HG03196 (cell line): ENCODE measurements at regions not wholly inside any gene's neighbourhood (a gene's known extent, or its start where the extent isn't known, plus 50 kb on each side); places are given as distances from the start of the nearest gene placed in this dataset.

Experiments
- ATAC-seq: cut with Tn5 transposase; IDR thresholded peaks from one replicate; pipeline ENCODE4 v1.9.1; 2021; ENCODE audit not compliant: unreplicated experiment

- no peak for ATAC-seq
These were observed 926.3 kb downstream of the FSTL5 start for GRCh38 chr4:161237495-161237894.

- ATAC-seq = no peak
These were observed 938.5 kb downstream of the FSTL5 start for GRCh38 chr4:161225327-161225726.

- no peak for ATAC-seq
These were observed 940.9 kb downstream of the FSTL5 start for GRCh38 chr4:161222889-161223288.

- ATAC-seq = no peak
These were observed 955.2 kb downstream of the FSTL5 start for GRCh38 chr4:161208564-161208963.

- no peak for ATAC-seq
These were observed 957.2 kb downstream of the FSTL5 start for GRCh38 chr4:161206528-161207080.

GRCh38 chr4:161203865-161204264, 959.9 kb downstream of the FSTL5 start:
- ATAC-seq = no peak

GRCh38 chr4:161197912-161198311, 965.9 kb downstream of the FSTL5 start:
- ATAC-seq = no peak

GRCh38 chr4:161197474-161197873, 966.3 kb downstream of the FSTL5 start:
- ATAC-seq = no peak

GRCh38 chr4:161189286-161190134, 974.3 kb downstream of the FSTL5 start:
- no peak for ATAC-seq

- ATAC-seq = no peak
These were observed 975.2 kb downstream of the FSTL5 start for GRCh38 chr4:161188578-161188977.

- no peak for ATAC-seq
These were observed 976.2 kb downstream of the FSTL5 start for GRCh38 chr4:161187569-161187968.

- ATAC-seq = no peak
These were observed 977.0 kb downstream of the FSTL5 start for GRCh38 chr4:161186750-161187149.

- ATAC-seq = no peak
These were observed 977.8 kb downstream of the FSTL5 start for GRCh38 chr4:161186012-161186411.

GRCh38 chr4:161183729-161184128, 980.1 kb downstream of the FSTL5 start:
- no peak for ATAC-seq

GRCh38 chr4:161182913-161183312, 980.9 kb downstream of the FSTL5 start:
- no peak for ATAC-seq

GRCh38 chr4:161178310-161178709, 985.5 kb downstream of the FSTL5 start:
- ATAC-seq = no peak

- ATAC-seq = no peak
These were observed 991.3 kb downstream of the FSTL5 start for GRCh38 chr4:161172396-161173026.

- ATAC-seq = no peak
These were observed 996.3 kb downstream of the FSTL5 start for GRCh38 chr4:161167539-161167938.

GRCh38 chr4:161160718-161161117, 1003.1 kb downstream of the FSTL5 start:
- no peak for ATAC-seq

GRCh38 chr4:161148051-161148450, 1015.7 kb downstream of the FSTL5 start:
- ATAC-seq = no peak

- ATAC-seq = no peak
These were observed 1020.4 kb downstream of the FSTL5 start for GRCh38 chr4:161143375-161143774.

GRCh38 chr4:161134795-161135194, 1029.0 kb downstream of the FSTL5 start:
- ATAC-seq = no peak
